Keratinocyte (primary cell): ENCODE measurements at regions not wholly inside any gene's neighbourhood (a gene's known extent, or its start where the extent isn't known, plus 50 kb on each side); places are given as distances from the start of the nearest gene placed in this dataset.

ENCODE experiments used
- EZH2 ChIP-seq: IDR thresholded peaks from one replicate; pipeline ENCODE4 v1.6.1; 2012; ENCODE audit warnings: inconsistent platforms, mild to moderate bottlenecking, low read length, moderate library complexity
- TF ChIP-seq, protein P1 (sequence below), 3 experiments: IDR thresholded peaks in 1 of 3; conservative IDR thresholded peaks in 1 of 3; optimal IDR thresholded peaks in 1 of 3; 2 replicates in 2 of 3; 3 replicates in 1 of 3; pipeline versions ENCODE3 to v1.5.1; 2011; ENCODE audit warnings: low read length in 3 of 3, mild to moderate bottlenecking in 3 of 3, moderate library complexity in 2 of 3, control low read depth in 1 of 3, inconsistent platforms in 1 of 3; ENCODE audit not compliant: insufficient read depth in 2 of 3; ENCODE audit errors: extremely low read depth in 1 of 3

DNA sequence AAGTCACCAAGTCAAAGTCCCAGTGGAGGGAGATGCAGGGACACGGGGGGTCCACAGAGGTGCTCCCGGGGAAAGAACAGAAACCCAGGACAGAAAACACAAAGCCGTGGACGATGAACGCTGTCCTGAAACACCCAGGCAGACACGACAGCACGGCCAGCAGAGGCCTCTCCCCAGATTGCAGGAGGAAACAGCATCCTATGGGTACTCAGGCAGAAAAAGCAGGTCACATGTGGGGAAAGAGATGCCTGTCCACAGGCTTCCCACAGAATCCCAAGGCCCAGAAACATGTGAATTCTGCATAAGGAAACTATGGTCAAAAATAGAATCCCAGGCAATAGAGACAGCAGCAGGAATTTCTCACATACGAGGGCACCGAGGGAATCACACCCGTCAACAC lies 53.6 kb upstream of the ADGRA1 start:
- TF ChIP-seq, protein P1, sequence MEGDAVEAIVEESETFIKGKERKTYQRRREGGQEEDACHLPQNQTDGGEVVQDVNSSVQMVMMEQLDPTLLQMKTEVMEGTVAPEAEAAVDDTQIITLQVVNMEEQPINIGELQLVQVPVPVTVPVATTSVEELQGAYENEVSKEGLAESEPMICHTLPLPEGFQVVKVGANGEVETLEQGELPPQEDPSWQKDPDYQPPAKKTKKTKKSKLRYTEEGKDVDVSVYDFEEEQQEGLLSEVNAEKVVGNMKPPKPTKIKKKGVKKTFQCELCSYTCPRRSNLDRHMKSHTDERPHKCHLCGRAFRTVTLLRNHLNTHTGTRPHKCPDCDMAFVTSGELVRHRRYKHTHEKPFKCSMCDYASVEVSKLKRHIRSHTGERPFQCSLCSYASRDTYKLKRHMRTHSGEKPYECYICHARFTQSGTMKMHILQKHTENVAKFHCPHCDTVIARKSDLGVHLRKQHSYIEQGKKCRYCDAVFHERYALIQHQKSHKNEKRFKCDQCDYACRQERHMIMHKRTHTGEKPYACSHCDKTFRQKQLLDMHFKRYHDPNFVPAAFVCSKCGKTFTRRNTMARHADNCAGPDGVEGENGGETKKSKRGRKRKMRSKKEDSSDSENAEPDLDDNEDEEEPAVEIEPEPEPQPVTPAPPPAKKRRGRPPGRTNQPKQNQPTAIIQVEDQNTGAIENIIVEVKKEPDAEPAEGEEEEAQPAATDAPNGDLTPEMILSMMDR (optimal IDR thresholded peaks at IDR 0.05 in 1 of 3, IDR thresholded peaks at IDR 0.05 in 1 of 3, conservative IDR thresholded peaks at IDR 0.05 in 1 of 3; ENCODE audit: extremely low read depth in 1 of 3, insufficient read depth in 2 of 3, low read length in 3 of 3), result no peak
- no peak for TF ChIP-seq EZH2
